ENCODE measurements at regions not wholly inside any gene's neighbourhood (a gene's known extent, or its start where the extent isn't known, plus 50 kb on each side); places are given as distances from the start of the nearest gene placed in this dataset.

DNA sequence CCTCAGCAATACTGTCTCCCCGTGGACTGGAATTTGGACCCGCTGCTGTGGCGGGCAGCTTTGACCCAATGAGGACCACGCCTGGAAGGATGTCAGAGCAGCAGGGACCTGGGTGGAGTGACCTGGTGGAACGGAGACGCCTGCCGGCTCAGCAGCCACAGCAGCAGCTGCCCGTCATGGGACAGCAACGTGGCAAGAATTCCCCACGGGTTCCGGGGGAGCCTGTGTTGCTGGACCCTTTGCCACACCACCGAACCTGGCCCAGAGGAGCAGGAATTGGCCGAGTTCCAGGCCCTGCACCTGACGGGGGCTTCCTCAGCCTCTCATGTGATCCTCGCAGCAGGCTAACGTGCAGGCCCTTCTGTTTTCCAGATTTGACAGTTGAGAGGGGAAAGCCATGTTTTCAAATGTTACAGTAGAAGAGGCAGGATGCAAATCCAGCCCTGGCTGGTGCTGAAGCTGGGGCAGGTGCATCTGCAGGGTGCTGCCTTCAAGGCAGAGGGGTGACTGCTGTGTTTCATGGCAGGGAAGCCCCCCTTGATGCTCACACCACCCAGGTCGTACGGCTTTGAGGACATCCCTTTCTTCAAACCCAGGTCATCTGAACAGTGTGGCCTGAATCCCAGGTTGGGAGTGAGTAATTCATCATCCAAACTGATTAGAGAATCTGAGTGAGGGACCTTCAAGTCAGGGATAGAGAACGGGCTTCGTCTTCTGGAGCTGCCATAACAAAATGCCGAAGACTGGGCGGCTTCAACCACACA lies 93.4 kb downstream of the THBS2 start:
- TF ChIP-seq USF1 (IDR thresholded peaks at IDR 0.05) (no peak), CREB1 (IDR thresholded peaks at IDR 0.05; ENCODE audit: low read depth) (no peak), RAD21 (IDR thresholded peaks at IDR 0.05; ENCODE audit: low read depth) (no peak), FOXM1 (IDR thresholded peaks at IDR 0.05; ENCODE audit: borderline replicate concordance, low read depth) (no peak), TEAD4 (IDR thresholded peaks at IDR 0.05) (no peak), TAF1 (IDR thresholded peaks at IDR 0.05; ENCODE audit: low read depth) (no peak), NFIC (IDR thresholded peaks at IDR 0.05) (no peak), EGR1 (IDR thresholded peaks at IDR 0.05) (no peak), EP300 (IDR thresholded peaks at IDR 0.05; ENCODE audit: borderline replicate concordance) (no peak), CEBPB (IDR thresholded peaks at IDR 0.05) (no peak)
- TF ChIP-seq, protein P1, sequence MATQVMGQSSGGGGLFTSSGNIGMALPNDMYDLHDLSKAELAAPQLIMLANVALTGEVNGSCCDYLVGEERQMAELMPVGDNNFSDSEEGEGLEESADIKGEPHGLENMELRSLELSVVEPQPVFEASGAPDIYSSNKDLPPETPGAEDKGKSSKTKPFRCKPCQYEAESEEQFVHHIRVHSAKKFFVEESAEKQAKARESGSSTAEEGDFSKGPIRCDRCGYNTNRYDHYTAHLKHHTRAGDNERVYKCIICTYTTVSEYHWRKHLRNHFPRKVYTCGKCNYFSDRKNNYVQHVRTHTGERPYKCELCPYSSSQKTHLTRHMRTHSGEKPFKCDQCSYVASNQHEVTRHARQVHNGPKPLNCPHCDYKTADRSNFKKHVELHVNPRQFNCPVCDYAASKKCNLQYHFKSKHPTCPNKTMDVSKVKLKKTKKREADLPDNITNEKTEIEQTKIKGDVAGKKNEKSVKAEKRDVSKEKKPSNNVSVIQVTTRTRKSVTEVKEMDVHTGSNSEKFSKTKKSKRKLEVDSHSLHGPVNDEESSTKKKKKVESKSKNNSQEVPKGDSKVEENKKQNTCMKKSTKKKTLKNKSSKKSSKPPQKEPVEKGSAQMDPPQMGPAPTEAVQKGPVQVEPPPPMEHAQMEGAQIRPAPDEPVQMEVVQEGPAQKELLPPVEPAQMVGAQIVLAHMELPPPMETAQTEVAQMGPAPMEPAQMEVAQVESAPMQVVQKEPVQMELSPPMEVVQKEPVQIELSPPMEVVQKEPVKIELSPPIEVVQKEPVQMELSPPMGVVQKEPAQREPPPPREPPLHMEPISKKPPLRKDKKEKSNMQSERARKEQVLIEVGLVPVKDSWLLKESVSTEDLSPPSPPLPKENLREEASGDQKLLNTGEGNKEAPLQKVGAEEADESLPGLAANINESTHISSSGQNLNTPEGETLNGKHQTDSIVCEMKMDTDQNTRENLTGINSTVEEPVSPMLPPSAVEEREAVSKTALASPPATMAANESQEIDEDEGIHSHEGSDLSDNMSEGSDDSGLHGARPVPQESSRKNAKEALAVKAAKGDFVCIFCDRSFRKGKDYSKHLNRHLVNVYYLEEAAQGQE (IDR thresholded peaks at IDR 0.05; ENCODE audit: low read depth) = no peak

DNA sequence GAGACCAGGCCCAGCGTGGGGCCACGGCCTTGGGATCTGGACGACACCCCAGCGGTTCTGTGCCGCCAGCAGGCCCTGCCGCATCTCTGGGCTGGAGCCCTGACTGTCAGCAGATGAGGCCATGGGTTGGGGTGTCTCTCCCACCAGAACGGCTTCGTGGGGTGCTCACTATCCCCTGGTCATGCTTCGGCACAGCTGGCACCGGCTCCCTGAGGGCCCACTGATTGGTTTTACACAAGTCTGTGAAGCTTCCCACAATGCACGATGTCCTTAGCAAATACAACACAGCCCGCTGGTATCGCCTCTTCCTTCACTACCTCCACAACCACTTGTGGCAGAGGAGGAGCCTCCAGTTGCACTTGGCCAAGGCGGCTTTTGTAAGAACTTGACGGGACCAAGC lies 94.3 kb downstream of the THBS2 start:
- no peak for TF ChIP-seq TCF12 (IDR thresholded peaks at IDR 0.05; ENCODE audit: low read depth)
- TF ChIP-seq TAF1 (IDR thresholded peaks at IDR 0.05; ENCODE audit: low read depth) = no peak
- no peak for TF ChIP-seq RAD21 (IDR thresholded peaks at IDR 0.05; ENCODE audit: low read depth)
- TF ChIP-seq USF1 (IDR thresholded peaks at IDR 0.05) = no peak
- TF ChIP-seq YY1 (IDR thresholded peaks at IDR 0.05; ENCODE audit: low read depth) = no peak
- TF ChIP-seq, protein P1 (IDR thresholded peaks at IDR 0.05; ENCODE audit: low read depth) = no peak
- TF ChIP-seq EP300 (IDR thresholded peaks at IDR 0.05; ENCODE audit: borderline replicate concordance) = no peak
- TF ChIP-seq ZBTB7A (IDR thresholded peaks at IDR 0.05; ENCODE audit: low read depth) = no peak
- TF ChIP-seq CREB1 (IDR thresholded peaks at IDR 0.05; ENCODE audit: low read depth) = no peak
- TF ChIP-seq NFIC (IDR thresholded peaks at IDR 0.05) = no peak
- TF ChIP-seq EGR1 (IDR thresholded peaks at IDR 0.05) = no peak
- no peak for TF ChIP-seq CEBPB (IDR thresholded peaks at IDR 0.05)
- TF ChIP-seq, protein P2, sequence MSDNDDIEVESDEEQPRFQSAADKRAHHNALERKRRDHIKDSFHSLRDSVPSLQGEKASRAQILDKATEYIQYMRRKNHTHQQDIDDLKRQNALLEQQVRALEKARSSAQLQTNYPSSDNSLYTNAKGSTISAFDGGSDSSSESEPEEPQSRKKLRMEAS (IDR thresholded peaks at IDR 0.05) = no peak
- no peak for TF ChIP-seq TEAD4 (IDR thresholded peaks at IDR 0.05)
- TF ChIP-seq FOXM1 (IDR thresholded peaks at IDR 0.05; ENCODE audit: borderline replicate concordance, low read depth) = no peak

GRCh38 chr6:169158691-169159090 lies 95.0 kb downstream of the THBS2 start:
- TF ChIP-seq CEBPB (IDR thresholded peaks at IDR 0.05) = no peak
- TF ChIP-seq YY1 (IDR thresholded peaks at IDR 0.05; ENCODE audit: low read depth) = no peak
- no peak for TF ChIP-seq ZBTB7A (IDR thresholded peaks at IDR 0.05; ENCODE audit: low read depth)
- TF ChIP-seq TCF12 (IDR thresholded peaks at IDR 0.05; ENCODE audit: low read depth) = no peak
- no peak for TF ChIP-seq FOXM1 (IDR thresholded peaks at IDR 0.05; ENCODE audit: borderline replicate concordance, low read depth)
- TF ChIP-seq EGR1 (IDR thresholded peaks at IDR 0.05) = no peak
- TF ChIP-seq CREB1 (IDR thresholded peaks at IDR 0.05; ENCODE audit: low read depth) = no peak
- TF ChIP-seq TEAD4 (IDR thresholded peaks at IDR 0.05) = no peak
- no peak for TF ChIP-seq EP300 (IDR thresholded peaks at IDR 0.05; ENCODE audit: borderline replicate concordance)
- no peak for TF ChIP-seq RAD21 (IDR thresholded peaks at IDR 0.05; ENCODE audit: low read depth)
- TF ChIP-seq, protein P2 (IDR thresholded peaks at IDR 0.05) = no peak
- TF ChIP-seq, protein P1 (IDR thresholded peaks at IDR 0.05; ENCODE audit: low read depth) = no peak
- TF ChIP-seq USF1 (IDR thresholded peaks at IDR 0.05) = no peak
- no peak for TF ChIP-seq NFIC (IDR thresholded peaks at IDR 0.05)
- TF ChIP-seq TAF1 (IDR thresholded peaks at IDR 0.05; ENCODE audit: low read depth) = no peak
